ENCODE measurements at regions not wholly inside any gene's neighbourhood (a gene's known extent, or its start where the extent isn't known, plus 50 kb on each side); places are given as distances from the start of the nearest gene placed in this dataset.

GRCh38 chr20:4366076-4366475, 117.0 kb upstream of the ADRA1D start:
- Histone ChIP-seq H3K4me3 (ENCODE audit: control extremely low read depth in 1 of 5, extremely low read depth in 1 of 5, insufficient read depth in 1 of 5, low read depth in 2 of 5, low read length in 4 of 5) (no peak overlapping the region), H3K36me3 (replicated peaks in 1 of 2; ENCODE audit: control extremely low read depth in 1 of 2, control insufficient read depth in 1 of 2, extremely low read depth in 1 of 2, insufficient read depth in 2 of 2, low read length in 1 of 2) (no peaks in the 10 kb centered on the region), H3K79me2 (ENCODE audit: control insufficient read depth, insufficient read depth, low read length) (no peaks in the 10 kb centered on the region), H3K27ac (ENCODE audit: low read length in 2 of 2) (no peak overlapping the region), H3K4me1 (ENCODE audit: control insufficient read depth in 2 of 2, insufficient read depth in 2 of 2, low read length in 2 of 2) (peaks cover 0 to 6% of the 10 kb centered on the region in 2 donors), H3K27me3 (replicated peaks in 1 of 4; ENCODE audit: control extremely low read depth in 1 of 4, control insufficient read depth in 3 of 4, insufficient read depth in 4 of 4, low read length in 3 of 4) (peaks cover 0 to 2% (median 0%) of the 10 kb centered on the region in 4 experiments), H3K9me3 (ENCODE audit: control extremely low read depth in 1 of 3, control insufficient read depth in 2 of 3, insufficient read depth in 1 of 3, low read length in 2 of 3) (no peaks in the 10 kb centered on the region), H4K20me1 (ENCODE audit: control insufficient read depth, insufficient read depth, low read length, poor library complexity, severe bottlenecking) (no peaks in the 10 kb centered on the region), H3K9ac (ENCODE audit: low read length) (no peak overlapping the region), H2AFZ (ENCODE audit: insufficient read depth, low read depth, low read length, poor library complexity, severe bottlenecking) (no peak overlapping the region), H3K4me2 (replicated peaks; ENCODE audit: low read depth, low read length, poor library complexity, severe bottlenecking) (no peak overlapping the region)
- H3K4me1 Mint-ChIP-seq, result peaks cover 7% of the 10 kb centered on the region
- no peak overlapping the region for H3K27ac Mint-ChIP-seq
- intact Hi-C loops (cut with micrococcal nuclease), result no loop called here
- POLR2A ChIA-PET, result no interaction called here
- DNase-seq (no peak), ATAC-seq (ENCODE audit: low read depth) (no peak)
- CTCF ChIA-PET, result no interaction called here
- peaks cover 2% of the 10 kb centered on the region for H3K27me3 Mint-ChIP-seq
- H3K9me3 Mint-ChIP-seq (ENCODE audit: insufficient read depth), result no peaks in the 10 kb centered on the region
- no peak overlapping the region for H3K4me3 Mint-ChIP-seq
- WGBS (ENCODE audit: insufficient coverage), result 80% methylated on average over 1 of the region's 1 CpG
- TF ChIP-seq EZH2 (IDR thresholded peaks at IDR 0.05; ENCODE audit: borderline replicate concordance, insufficient read depth, low read depth, low read length, poor library complexity, severe bottlenecking) (no peak), CTCF (IDR thresholded peaks at IDR 0.05) (no peak)

- intact Hi-C loops (cut with micrococcal nuclease), result no loop called here
- DNase-seq, result no peak
- TF ChIP-seq EZH2 (IDR thresholded peaks at IDR 0.05; ENCODE audit: borderline replicate concordance, insufficient read depth, low read depth, low read length, poor library complexity, severe bottlenecking) (no peak), CTCF (IDR thresholded peaks at IDR 0.05) (no peak)
- Histone ChIP-seq H3K4me2 (replicated peaks; ENCODE audit: low read depth, low read length, poor library complexity, severe bottlenecking) (no peak overlapping the region), H2AFZ (ENCODE audit: insufficient read depth, low read depth, low read length, poor library complexity, severe bottlenecking) (no peak overlapping the region), H3K4me1 (ENCODE audit: control insufficient read depth in 2 of 2, insufficient read depth in 2 of 2, low read length in 2 of 2) (no peaks in the 10 kb centered on the region), H4K20me1 (ENCODE audit: control insufficient read depth, insufficient read depth, low read length, poor library complexity, severe bottlenecking) (no peaks in the 10 kb centered on the region), H3K27ac (ENCODE audit: low read length in 2 of 2) (no peak overlapping the region), H3K9ac (ENCODE audit: low read length) (no peak overlapping the region), H3K4me3 (ENCODE audit: control extremely low read depth in 1 of 5, extremely low read depth in 1 of 5, insufficient read depth in 1 of 5, low read depth in 2 of 5, low read length in 4 of 5) (no peak overlapping the region), H3K27me3 (replicated peaks in 1 of 4; ENCODE audit: control extremely low read depth in 1 of 4, control insufficient read depth in 3 of 4, insufficient read depth in 4 of 4, low read length in 3 of 4) (no peaks in the 10 kb centered on the region), H3K79me2 (ENCODE audit: control insufficient read depth, insufficient read depth, low read length) (no peaks in the 10 kb centered on the region), H3K9me3 (ENCODE audit: control extremely low read depth in 1 of 3, control insufficient read depth in 2 of 3, insufficient read depth in 1 of 3, low read length in 2 of 3) (no peaks in the 10 kb centered on the region), H3K36me3 (replicated peaks in 1 of 2; ENCODE audit: control extremely low read depth in 1 of 2, control insufficient read depth in 1 of 2, extremely low read depth in 1 of 2, insufficient read depth in 2 of 2, low read length in 1 of 2) (no peaks in the 10 kb centered on the region)
- POLR2A ChIA-PET, result no interaction called here
- H3K27me3 Mint-ChIP-seq, result peaks cover 19% of the 10 kb centered on the region
- no peaks in the 10 kb centered on the region for H3K4me1 Mint-ChIP-seq
- 100% methylated on average over 3 of the region's 6 CpGs for WGBS (ENCODE audit: insufficient coverage)
- no peak for ATAC-seq (ENCODE audit: low read depth)
- no peak overlapping the region for H3K27ac Mint-ChIP-seq
- no peak overlapping the region for H3K4me3 Mint-ChIP-seq
- CTCF ChIA-PET, result no interaction called here
- H3K9me3 Mint-ChIP-seq (ENCODE audit: insufficient read depth), result peaks cover 2% of the 10 kb centered on the region
Measured at GRCh38 chr20:4358552-4358951, 109.5 kb upstream of the ADRA1D start.

Measured in B cell (primary cell).